ENCODE measurements at regions not wholly inside any gene's neighbourhood (a gene's known extent, or its start where the extent isn't known, plus 50 kb on each side); places are given as distances from the start of the nearest gene placed in this dataset.
"Not testable (repeated sequence)": the region's sequence is repeated elsewhere in the genome, so short reads cannot be mapped to it uniquely, and the experiment has no call there.

- DNase-seq = no peak
Observed at GRCh38 chr5:159547466-159548195, 217.3 kb upstream of the IL12B start.

DNA sequence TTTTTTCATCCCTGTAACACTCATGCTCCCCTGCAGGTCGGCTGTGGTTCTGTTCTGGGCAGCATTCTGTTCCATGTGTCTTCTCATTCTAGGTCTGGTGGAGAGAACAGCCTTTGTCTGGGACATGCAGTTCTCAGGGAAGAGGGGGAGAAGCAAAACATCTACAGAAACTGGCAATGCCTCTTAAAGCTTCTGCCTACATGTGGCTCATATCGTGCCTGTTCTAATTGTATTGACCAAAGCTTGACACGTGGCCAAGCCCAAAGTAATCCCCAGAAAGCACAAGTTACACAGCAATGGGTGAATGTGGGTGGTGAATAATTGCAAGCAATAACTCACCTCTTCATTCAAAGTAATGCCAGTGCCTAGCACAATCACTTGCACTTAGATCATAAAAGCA is 218.2 kb upstream of the IL12B start:
- no peak for DNase-seq

GRCh38 chr5:159549046-159549445 is 218.8 kb upstream of the IL12B start:
- DNase-seq = no peak

GRCh38 chr5:159550951-159551350 is 220.7 kb upstream of the IL12B start:
- DNase-seq = no peak

DNA sequence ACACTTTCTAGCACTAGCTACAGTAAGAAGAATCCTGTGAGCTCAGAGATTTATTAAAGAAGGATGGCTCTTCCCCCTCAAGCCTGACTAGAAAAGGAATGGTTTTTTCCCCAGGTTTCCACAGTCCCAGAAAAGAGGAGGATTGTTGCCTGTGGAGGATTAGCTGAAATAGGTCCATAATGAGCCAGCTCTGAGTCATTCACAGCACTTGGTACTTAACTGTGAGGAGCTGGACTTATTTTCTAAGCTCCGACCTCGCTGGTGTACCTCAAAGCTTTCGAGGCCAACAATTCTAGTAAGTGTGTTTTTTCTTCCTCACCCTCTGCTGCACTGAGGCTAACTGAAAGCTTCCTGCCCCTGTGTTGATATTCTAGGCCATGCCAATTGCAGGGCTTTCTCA is 222.5 kb upstream of the IL12B start:
- DNase-seq = no peak

DNA sequence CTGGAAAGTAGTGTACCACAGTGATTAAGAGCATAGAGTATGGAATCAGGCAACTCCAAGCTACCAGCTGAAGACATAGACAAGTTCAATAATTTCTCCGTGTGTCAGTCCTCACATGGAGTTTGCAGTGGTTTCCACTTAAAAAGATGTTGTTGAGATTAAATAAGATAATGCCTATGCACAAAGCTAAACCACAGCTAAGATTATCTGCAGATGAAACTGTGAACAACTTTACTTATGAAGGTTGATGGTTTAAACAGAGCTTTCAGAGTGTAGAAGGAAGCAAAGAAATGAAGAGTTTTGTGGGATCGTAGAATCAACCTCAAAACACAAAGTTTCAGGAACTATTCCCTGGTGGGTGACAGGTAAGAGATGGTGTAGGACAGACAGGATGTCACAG is 223.5 kb upstream of the IL12B start:
- DNase-seq = no peak

DNA sequence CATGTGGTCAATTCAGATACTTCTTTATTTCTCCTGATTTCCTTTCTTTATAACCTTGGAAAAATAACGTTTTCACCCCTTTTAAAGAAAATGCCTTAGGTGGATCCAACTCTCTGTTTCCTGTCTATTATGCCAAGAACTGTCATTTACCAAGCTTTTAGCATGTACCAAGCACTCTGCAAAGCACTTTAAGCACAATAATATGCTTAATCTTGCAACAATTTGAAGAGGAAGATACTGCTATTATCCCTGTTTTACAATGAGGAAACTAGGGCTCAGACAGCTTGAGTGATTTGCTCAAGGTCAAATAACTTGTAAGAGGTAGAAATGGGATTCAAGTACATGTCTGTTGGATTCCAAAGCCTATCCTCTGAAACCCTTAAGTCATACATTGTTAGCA is 224.8 kb upstream of the IL12B start:
- DNase-seq = no peak

GRCh38 chr5:159559337-159559736 is 229.1 kb upstream of the IL12B start:
- DNase-seq = no peak

DNA sequence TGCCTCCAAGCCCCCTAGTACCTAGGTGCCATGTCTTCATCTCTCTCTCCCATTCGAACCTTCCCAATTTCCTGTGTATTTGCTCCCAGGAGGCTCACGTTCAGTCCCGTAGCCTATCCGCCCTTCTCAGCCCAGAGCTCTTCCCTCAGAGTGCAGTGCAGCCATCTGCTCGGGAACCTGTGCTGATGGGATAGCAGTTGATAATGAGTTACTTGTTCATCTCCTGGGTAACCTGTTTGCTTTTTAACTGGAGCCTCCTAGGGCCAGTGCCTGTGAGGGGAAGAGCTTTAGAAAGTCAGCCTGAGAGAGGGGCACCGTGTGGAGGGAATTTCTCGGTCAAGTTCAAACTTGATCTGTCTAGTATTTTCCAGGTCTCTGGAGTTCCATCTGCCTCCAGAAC is 229.8 kb upstream of the IL12B start:
- DNase-seq = no peak

- no peak for DNase-seq
Observed at GRCh38 chr5:159564031-159564430, 233.7 kb upstream of the IL12B start.

DNA sequence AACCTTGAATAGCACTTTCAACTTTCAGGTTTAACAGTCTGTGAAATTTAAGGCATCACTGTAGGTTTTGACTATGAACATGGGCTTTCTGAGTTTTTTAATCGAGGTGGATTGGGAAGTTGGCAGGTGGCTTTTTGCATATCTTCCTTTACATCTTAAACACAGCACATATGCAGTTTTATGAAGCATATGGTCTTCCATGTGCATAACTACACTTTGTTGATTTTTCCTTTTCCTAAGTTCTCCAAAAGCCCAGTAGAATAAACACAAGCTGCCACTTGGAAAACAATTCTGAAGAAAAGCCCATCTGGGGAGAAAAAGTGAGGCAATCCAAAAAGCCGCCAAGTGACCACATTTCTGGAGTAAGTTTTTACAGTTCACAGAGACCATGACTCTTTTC is 236.5 kb upstream of the IL12B start:
- no peak for DNase-seq

- no peak for DNase-seq
Observed at GRCh38 chr5:159567461-159567860, 237.2 kb upstream of the IL12B start.

- DNase-seq = no peak
Observed at GRCh38 chr5:159571501-159572244, 241.4 kb upstream of the IL12B start.

DNA sequence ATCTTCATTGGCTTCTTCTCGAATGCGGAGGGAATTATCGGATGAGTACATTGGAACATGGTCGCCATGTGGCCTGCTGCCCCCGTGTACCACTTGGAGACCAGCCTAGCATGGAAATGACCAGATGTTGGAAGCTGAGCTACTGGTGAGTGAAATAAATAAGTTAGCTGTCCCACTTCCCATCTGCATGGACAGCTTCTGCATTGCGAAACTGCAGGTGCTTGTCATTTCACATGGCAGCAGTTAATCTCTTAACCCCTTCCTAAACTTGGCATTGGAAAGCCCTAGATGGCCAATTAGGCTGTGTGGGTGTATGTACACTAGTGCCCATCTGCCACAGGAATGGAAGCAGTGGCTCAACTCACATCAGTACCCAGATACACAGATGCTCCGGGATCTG is 246.6 kb upstream of the IL12B start:
- DNase-seq = no peak

- DNase-seq = no peak
Observed at GRCh38 chr5:159581502-159582249, 251.4 kb upstream of the IL12B start.

DNA sequence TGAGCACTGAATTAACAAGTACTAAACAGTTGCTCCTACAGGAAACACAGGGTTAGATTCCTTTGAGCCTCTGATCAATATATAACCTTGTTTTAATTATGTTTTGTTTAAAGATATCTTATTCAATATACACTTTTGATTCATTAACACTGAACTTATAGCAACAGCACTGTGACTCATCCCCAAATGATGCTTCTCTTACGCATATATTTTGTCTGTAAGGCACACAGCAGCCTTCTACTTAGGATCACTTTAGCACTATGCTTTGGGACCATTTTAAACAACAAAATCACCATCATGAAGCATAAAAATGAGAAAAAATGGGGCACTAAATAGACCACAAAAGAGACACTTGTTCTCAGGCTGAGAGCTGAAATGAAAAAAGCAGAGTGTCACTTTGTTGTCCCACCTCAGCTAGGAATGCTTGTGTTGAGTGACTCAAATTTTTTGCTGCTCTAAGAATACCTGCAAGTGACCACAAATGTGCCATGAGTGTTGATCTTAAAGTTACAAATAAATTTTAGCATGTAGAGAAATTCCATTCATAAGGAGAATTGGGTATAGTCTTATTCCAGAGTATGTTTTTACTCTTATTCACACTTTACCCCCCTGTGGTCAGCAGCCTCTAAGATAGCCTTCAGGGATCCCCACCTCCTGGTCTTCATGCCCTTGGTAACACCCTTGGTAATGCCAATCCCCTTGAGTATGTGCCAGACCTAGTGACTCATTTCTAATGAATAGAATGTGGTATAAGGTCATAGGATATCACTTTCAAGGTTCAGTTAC is 252.7 kb upstream of the IL12B start:
- DNase-seq = no peak

- no peak for DNase-seq
Observed at GRCh38 chr5:159586921-159587320, 256.6 kb upstream of the IL12B start.

DNA sequence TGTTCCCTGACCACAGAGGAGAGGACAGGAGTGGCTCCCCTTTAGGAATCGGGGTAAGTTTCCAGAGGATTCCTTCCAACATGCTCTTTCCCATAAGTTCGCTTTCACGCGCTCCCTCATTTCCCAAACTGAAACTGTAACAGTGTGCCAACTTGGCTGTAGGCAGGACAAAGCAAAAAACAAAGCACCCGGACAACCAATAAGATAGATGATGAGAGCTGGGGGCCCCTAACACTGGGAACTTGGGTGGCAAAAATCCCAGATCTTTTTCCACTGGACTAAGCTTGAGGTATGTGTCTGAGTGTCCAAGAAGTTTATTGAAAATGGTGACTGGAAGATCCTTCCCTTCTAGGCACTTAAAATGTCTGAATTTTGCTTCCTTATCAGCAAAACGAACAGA is 258.7 kb upstream of the IL12B start:
- DNase-seq = no peak

DNA sequence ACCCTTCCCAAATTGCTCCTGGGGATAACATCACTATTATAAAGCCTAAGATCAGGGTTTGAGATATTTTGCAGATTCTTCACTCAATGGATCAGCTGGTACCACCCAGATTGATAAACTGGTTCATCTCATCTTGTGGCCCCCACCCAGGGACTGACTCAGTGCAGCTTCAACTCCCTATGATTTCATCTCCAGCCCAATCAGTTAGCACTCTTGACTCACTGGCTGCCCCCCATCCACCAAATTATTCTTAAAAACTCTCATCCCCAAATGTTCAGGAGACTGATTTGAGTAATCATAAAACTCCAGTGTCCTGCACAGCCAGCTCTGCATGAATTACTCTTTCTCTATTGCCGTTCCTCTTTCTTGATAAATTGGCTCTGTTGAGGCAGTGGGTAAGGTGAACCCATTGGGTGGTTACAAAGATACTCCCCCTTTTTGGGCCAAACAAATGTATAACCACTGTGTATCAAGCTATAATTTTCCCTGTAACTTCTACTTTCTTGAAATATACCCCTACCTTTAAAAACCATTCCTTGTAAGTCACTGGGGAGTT is 263.3 kb upstream of the IL12B start:
- DNase-seq = no peak

- DNase-seq = not testable (repeated sequence)
Observed at GRCh38 chr5:159595561-159595960, 265.3 kb upstream of the IL12B start.

DNA sequence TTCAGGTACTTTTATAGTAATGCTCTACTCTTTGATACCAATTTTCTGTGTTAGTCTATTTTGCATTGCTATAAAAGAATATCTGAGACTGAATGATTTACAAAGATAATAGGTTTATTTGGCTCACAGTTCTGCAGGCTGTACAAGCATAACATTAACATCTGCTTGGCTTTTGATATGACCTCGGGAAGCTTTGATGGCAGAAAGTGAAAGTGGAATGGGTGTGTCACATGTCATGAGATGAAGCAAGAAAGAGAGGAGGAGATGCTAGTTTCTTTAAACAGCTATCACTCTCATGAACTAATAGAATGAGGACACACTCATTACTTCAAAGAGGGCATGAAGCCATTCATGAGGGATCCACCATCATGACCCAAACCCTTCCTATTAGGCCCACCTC is 270.9 kb upstream of the IL12B start:
- DNase-seq = no peak

GRCh38 chr5:159602434-159602833 is 272.1 kb upstream of the IL12B start:
- no peak for DNase-seq

GRCh38 chr5:159605585-159605984 is 275.3 kb upstream of the IL12B start:
- DNase-seq = no peak
